CD4-positive, alpha-beta T cell (primary cell): ENCODE measurements at regions not wholly inside any gene's neighbourhood (a gene's known extent, or its start where the extent isn't known, plus 50 kb on each side); places are given as distances from the start of the nearest gene placed in this dataset.
"Not testable (repeated sequence)": the region's sequence is repeated elsewhere in the genome, so short reads cannot be mapped to it uniquely, and the experiment has no call there.

ENCODE experiments used
- ATAC-seq: fragments of 200-7000 bp; cut with Tn5 transposase; one replicate; pipeline ENCODE4 v1.10.0; 2022; ENCODE audit warnings: mild to moderate bottlenecking; ENCODE audit not compliant: poor library complexity
- CTCF ChIA-PET: fragments of 350-600 bp; sonication (Branson Sonifier 250); formaldehyde crosslinking; loops from one replicate; lab custom pipeline; 2021; ENCODE audit warnings: antibody characterized with exemption, inconsistent platforms; lab: Charles Lee
- POLR2A ChIA-PET: fragments of 350-600 bp; sonication (Branson Sonifier 250); formaldehyde crosslinking; loops from one replicate; lab custom pipeline; 2021; ENCODE audit warnings: antibody characterized with exemption, inconsistent platforms; lab: Charles Lee
- DNase-seq, 14 experiments: peaks; one replicate each; pipeline ENCODE4 v3.0.0-alpha.2; 2013 to 2020; ENCODE audit warnings: mixed read lengths in 2 of 14
- H3K27ac ChIP-seq, 2 donors: one replicate each; pipeline versions ENCODE4 v1.5.1 to v1.7.0; 2013; ENCODE audit warnings: low read length in 2 of 2, low read depth in 1 of 2, mild to moderate bottlenecking in 1 of 2
- H3K27me3 ChIP-seq, 2 experiments: 1 replicate in 1 of 2; 2 replicates in 1 of 2; pipeline versions ENCODE4 v1.6.1 to v1.7.0; 2013; ENCODE audit warnings: low read length in 2 of 2, control low read depth in 1 of 2, mild to moderate bottlenecking in 1 of 2, moderate library complexity in 1 of 2; ENCODE audit not compliant: insufficient read depth in 2 of 2, control insufficient read depth in 1 of 2
- H3K36me3 ChIP-seq: one replicate; pipeline ENCODE4 v1.6.1; 2013; ENCODE audit warnings: low read length, control low read depth; ENCODE audit not compliant: insufficient read depth
- H3K4me1 ChIP-seq: one replicate; pipeline ENCODE4 v1.6.1; 2013; ENCODE audit warnings: low read length, control low read depth; ENCODE audit not compliant: insufficient read depth
- H3K4me3 ChIP-seq: one replicate; pipeline ENCODE4 v1.5.1; 2013; ENCODE audit warnings: mild to moderate bottlenecking, low read length, moderate library complexity
- H3K9me3 ChIP-seq, 2 experiments: 1 replicate in 1 of 2; 2 replicates in 1 of 2; pipeline versions ENCODE4 v1.6.1 to v1.7.0; 2013; ENCODE audit warnings: low read length in 2 of 2, mild to moderate bottlenecking in 2 of 2, control low read depth in 1 of 2, moderate library complexity in 1 of 2; ENCODE audit not compliant: control insufficient read depth in 1 of 2, insufficient read depth in 1 of 2
- H3K27ac Mint-ChIP-seq: one replicate; pipeline ENCODE4 v1.8.0; 2020; ENCODE audit warnings: mixed read lengths
- H3K27me3 Mint-ChIP-seq: one replicate; pipeline ENCODE4 v1.8.0; 2021; ENCODE audit warnings: mixed read lengths
- H3K36me3 Mint-ChIP-seq: one replicate; pipeline ENCODE4 v1.8.0; 2021; ENCODE audit warnings: low read depth, mixed read lengths
- H3K4me1 Mint-ChIP-seq: one replicate; pipeline ENCODE4 v1.8.0; 2021; ENCODE audit warnings: low read depth, mixed read lengths
- H3K4me3 Mint-ChIP-seq: one replicate; pipeline ENCODE4 v1.8.0; 2020; ENCODE audit warnings: mild to moderate bottlenecking, mixed read lengths
- H3K9me3 Mint-ChIP-seq: one replicate; pipeline ENCODE4 v1.8.0; 2020; ENCODE audit warnings: mixed read lengths
- intact Hi-C, 2 experiments: fragments of 100-400 bp; cut with DNase I in 1 of 2; cut with micrococcal nuclease in 1 of 2; formaldehyde crosslinking; loops; one replicate each; pipeline versions ENCODE4 v1.15.1 to v1.9.0; 2023 to 2025; cut with DNase I, micrococcal nuclease
- TF ChIP-seq, protein P1 (sequence below): fragments of 200-600 bp; IDR thresholded peaks from one replicate; pipeline ENCODE4 v1.8.0; 2022; ENCODE audit warnings: antibody characterized with exemption, mild to moderate bottlenecking

- Mint-ChIP-seq H3K27ac (no peak overlapping the region), H3K4me1 (no peaks in the 10 kb centered on the region), H3K27me3 (no peaks in the 10 kb centered on the region), H3K9me3 (peaks cover 2% of the 10 kb centered on the region), H3K36me3 (peaks cover 12% of the 10 kb centered on the region), H3K4me3 (no peak overlapping the region)
- H3K27me3 ChIP-seq, result no peaks in the 10 kb centered on the region
- TF ChIP-seq, protein P1, sequence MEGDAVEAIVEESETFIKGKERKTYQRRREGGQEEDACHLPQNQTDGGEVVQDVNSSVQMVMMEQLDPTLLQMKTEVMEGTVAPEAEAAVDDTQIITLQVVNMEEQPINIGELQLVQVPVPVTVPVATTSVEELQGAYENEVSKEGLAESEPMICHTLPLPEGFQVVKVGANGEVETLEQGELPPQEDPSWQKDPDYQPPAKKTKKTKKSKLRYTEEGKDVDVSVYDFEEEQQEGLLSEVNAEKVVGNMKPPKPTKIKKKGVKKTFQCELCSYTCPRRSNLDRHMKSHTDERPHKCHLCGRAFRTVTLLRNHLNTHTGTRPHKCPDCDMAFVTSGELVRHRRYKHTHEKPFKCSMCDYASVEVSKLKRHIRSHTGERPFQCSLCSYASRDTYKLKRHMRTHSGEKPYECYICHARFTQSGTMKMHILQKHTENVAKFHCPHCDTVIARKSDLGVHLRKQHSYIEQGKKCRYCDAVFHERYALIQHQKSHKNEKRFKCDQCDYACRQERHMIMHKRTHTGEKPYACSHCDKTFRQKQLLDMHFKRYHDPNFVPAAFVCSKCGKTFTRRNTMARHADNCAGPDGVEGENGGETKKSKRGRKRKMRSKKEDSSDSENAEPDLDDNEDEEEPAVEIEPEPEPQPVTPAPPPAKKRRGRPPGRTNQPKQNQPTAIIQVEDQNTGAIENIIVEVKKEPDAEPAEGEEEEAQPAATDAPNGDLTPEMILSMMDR, result no peak
- no peaks in the 10 kb centered on the region for H3K4me1 ChIP-seq
- no peaks in the 10 kb centered on the region for H3K9me3 ChIP-seq
- POLR2A ChIA-PET, result no interaction called here
- H3K36me3 ChIP-seq, result no peaks in the 10 kb centered on the region
- ATAC-seq (no peak), DNase-seq (no peak)
- H3K27ac ChIP-seq, result no peak overlapping the region
- CTCF ChIA-PET, result no interaction called here
- H3K4me3 ChIP-seq, result no peak overlapping the region
- intact Hi-C loops, result no loop called here
Observed at GRCh38 chr6:166849749-166850183, 106.6 kb downstream of the RNASET2 start.

- intact Hi-C loops, result no loop called here
- no peak overlapping the region for H3K4me3 ChIP-seq
- no peak for ATAC-seq
- no peak overlapping the region for H3K27ac ChIP-seq
- Mint-ChIP-seq H3K36me3 (peaks cover 12% of the 10 kb centered on the region), H3K9me3 (peaks cover 2% of the 10 kb centered on the region), H3K27ac (no peak overlapping the region), H3K4me1 (no peaks in the 10 kb centered on the region), H3K4me3 (no peak overlapping the region), H3K27me3 (no peaks in the 10 kb centered on the region)
- no peaks in the 10 kb centered on the region for H3K27me3 ChIP-seq
- POLR2A ChIA-PET, result no interaction called here
- no peaks in the 10 kb centered on the region for H3K9me3 ChIP-seq
- no peak for DNase-seq
- TF ChIP-seq, protein P1, result no peak
- CTCF ChIA-PET, result no interaction called here
- no peaks in the 10 kb centered on the region for H3K36me3 ChIP-seq
- H3K4me1 ChIP-seq, result no peaks in the 10 kb centered on the region
Observed at GRCh38 chr6:166848979-166849748, 107.2 kb downstream of the RNASET2 start.

DNA sequence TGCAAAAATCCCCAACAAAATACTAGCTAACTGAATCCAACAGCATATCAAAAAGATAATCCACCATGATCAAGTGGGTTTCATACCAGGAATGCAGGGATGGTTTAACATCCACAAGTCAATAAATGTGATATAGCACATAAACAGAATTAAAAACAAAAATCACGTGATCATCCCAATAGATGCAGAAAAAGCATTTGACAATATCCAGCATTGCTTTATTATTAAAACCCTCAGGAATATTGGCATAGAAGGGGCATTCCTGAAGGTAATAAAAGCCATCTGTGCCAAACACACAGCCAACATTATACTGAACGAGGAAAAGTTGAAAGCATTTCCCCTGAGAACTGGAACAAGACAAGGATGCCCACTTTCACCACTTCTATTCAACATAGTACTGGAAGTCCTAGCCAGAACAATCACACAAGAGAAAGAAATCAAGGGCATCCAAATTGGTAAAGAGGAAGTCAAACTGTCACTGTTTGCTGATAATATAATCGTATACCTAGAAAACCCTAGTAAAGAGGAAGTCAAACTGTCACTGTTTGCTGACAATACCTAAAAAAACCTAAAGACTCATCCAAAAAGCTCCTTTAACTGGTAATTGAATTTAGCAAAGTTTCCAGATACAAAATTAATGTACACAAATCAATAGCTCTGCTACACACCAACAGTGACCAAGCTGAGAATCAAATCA lies 109.8 kb downstream of the RNASET2 start:
- DNase-seq, intact Hi-C loops, H3K9me3 ChIP-seq, H3K27me3 ChIP-seq, H3K27ac ChIP-seq, CTCF ChIA-PET, H3K9me3 Mint-ChIP-seq, H3K4me3 Mint-ChIP-seq, H3K27me3 Mint-ChIP-seq, H3K27ac Mint-ChIP-seq, H3K4me1 ChIP-seq, H3K36me3 ChIP-seq, H3K4me3 ChIP-seq, H3K4me1 Mint-ChIP-seq, ATAC-seq, POLR2A ChIA-PET: not testable (repeated sequence)
- peaks cover 12% of the 10 kb centered on the region for H3K36me3 Mint-ChIP-seq
